ENCODE measurements at regions not wholly inside any gene's neighbourhood (a gene's known extent, or its start where the extent isn't known, plus 50 kb on each side); places are given as distances from the start of the nearest gene placed in this dataset.

DNA sequence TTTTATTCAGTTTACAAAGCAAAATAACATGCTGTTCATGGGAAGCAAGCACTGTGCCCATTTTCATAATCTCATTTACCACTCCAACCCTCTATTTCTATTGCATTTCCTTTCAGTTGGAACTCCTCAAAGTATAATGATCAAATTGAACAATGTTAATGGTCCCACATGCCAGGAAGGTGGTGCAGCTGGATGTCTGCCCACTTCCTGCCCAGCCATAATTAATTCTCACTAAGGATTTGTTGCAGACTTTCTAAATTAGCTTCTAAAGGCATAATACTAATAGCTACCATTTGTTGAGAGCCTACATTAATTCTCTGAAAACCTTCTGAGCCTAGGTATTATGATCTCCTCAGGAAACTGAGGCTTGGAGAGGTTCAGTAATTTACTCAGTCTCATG lies 316.1 kb upstream of the TPM1 start:
- DNase-seq (ENCODE audit: extremely low read depth, low read depth, low spot score), result no peak

DNA sequence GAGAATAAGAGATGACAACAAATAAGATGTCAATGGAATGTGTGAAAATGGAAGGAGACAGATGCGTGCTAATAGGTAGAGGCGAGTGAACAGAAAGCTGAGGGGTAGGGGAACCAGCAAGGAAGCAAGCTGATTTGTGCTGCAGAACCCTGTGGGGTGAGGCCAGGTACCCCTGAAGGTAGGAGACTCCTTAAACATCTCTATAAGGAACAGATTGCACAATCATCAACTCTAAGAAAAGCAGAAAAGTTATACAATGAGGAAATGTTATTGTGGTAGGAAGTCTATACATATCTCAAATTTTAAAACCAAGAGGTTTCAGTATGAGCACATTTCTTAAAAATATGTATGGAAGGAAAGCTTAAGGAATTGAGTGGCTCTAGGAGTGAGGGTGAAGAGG lies 315.0 kb upstream of the TPM1 start:
- no peak for DNase-seq (ENCODE audit: extremely low read depth, low read depth, low spot score)

DNA sequence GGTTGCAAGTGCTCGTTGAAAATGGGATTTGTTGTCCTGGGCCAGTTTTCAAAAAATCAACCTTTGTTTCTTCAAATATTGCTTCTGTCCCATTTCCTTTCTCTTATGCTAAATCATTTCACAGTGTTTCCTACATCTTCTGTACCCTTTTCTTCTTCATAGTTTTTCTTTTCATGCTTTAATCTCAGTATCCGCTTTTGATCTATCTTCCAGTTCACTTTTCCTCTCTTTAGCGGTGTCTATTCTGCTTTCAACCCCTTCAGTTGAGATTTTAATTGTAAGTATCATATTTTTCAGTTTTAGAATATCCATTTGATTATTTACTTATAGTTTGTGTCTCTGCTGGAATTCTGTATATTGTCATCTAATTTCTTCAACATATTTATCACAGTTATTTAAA lies 311.7 kb upstream of the TPM1 start:
- DNase-seq (ENCODE audit: extremely low read depth, low read depth, low spot score), result no peak

DNA sequence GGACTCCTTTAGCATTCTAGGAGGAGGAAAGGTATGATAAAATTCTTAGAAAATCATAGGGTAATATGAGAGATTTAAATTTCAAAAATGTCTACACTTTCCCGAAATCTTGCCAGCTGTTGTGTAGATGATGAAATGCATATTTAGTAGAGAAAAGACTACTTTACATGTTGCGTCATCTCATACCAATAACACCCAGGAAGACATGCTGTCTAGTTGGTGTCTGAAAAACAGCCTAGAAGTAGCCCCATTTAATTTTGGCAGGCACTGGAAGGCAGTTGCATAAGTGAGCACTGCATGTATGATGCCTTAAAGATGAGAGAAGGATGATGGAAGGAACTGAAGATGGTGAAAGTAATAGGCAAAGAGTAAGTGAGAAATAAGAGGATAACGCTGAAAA lies 310.5 kb upstream of the TPM1 start:
- no peak for DNase-seq (ENCODE audit: extremely low read depth, low read depth, low spot score)

DNA sequence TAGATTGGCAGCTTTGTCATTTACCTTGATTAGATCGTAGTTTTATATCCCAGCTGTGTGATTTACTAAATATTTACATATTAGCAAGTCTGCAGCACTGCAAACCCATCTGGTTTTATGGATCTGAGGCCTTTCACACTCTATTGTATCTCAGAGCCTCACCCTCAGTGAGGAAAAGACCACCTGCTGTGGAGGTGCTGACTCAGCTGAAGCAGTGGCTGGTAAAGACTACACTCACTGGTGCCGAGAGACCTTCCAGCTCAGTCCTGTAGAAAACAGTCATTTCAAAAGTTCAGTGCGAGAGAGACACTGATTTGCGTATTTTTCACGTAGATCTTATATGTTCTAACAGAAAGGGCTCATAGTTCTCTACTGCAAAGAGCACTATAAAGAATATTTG lies 307.8 kb upstream of the TPM1 start:
- DNase-seq (ENCODE audit: extremely low read depth, low read depth, low spot score), result no peak

DNA sequence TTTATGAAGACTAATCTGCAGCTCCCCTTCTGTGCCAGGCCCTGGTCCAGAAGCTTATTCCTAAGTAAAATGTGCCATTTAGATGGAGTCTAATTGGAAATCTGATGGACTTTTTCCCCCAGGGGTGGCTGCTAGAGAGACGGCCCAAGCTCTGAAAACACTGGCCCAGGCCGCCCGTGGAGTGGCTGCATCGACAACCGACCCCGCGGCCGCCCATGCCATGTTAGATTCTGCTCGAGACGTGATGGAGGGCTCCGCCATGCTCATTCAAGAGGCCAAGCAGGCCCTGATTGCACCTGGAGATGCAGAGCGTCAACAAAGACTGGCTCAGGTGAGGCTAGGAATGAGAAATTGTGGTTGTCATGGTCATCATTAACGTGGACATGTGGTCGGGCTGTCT lies 305.8 kb upstream of the TPM1 start:
- DNase-seq (ENCODE audit: extremely low read depth, low read depth, low spot score), result no peak

DNA sequence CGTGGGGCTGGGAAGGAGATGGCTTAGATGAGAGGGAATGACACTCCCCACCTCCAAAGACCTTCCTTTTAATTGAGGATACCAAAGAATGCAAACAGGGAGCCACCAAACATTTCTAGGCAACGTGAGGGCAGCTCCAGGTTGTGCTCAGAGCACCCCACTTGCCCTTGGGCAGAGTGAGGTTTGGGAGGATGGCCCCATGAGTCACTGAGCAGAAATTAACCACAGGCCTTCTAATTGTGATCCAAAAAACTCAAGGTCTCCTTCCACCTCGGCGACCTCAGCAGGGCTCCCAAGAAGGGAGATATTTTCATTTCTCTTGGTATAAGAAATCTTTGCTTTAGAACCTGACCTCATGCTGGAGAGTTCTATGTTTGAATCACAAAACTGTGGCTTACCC lies 305.0 kb upstream of the TPM1 start:
- DNase-seq (ENCODE audit: extremely low read depth, low read depth, low spot score), result no peak

DNA sequence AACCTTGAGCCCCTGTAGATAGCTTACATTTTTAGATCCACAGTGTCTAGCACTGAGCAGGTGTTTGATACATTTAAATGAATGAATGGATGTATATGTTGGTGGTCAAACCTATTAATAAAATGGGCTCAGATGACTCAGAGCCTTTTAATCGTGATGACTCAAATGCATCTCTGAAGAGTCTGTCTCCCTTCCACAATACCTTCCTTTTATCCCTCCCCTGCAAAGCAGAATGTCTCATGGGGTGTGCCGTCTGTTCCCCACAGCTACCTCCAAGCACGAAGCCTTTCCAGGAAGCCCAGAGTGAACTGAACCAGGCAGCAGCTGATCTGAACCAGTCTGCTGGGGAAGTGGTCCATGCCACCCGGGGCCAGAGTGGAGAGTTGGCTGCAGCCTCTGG lies 303.5 kb upstream of the TPM1 start:
- no peak for DNase-seq (ENCODE audit: extremely low read depth, low read depth, low spot score)

DNA sequence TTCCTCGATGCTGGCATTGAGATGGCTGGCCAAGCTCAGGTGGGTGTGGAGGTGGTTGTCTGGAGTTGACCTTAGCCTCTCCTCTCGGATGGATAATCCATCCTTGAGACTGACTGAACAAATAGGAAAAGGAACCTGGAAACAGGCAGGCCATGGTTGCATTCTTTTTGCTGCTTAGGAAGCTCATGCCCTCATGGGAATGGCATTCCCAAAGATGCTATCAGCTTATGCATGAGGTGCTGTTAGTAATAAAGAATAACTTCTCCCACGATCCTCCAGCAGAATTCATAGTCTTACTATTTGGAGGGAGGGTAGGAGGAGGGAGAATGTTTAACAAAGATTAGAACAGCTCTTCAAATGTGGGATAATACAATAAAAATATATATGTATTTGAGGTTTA lies 303.0 kb upstream of the TPM1 start:
- no peak for DNase-seq (ENCODE audit: extremely low read depth, low read depth, low spot score)

DNA sequence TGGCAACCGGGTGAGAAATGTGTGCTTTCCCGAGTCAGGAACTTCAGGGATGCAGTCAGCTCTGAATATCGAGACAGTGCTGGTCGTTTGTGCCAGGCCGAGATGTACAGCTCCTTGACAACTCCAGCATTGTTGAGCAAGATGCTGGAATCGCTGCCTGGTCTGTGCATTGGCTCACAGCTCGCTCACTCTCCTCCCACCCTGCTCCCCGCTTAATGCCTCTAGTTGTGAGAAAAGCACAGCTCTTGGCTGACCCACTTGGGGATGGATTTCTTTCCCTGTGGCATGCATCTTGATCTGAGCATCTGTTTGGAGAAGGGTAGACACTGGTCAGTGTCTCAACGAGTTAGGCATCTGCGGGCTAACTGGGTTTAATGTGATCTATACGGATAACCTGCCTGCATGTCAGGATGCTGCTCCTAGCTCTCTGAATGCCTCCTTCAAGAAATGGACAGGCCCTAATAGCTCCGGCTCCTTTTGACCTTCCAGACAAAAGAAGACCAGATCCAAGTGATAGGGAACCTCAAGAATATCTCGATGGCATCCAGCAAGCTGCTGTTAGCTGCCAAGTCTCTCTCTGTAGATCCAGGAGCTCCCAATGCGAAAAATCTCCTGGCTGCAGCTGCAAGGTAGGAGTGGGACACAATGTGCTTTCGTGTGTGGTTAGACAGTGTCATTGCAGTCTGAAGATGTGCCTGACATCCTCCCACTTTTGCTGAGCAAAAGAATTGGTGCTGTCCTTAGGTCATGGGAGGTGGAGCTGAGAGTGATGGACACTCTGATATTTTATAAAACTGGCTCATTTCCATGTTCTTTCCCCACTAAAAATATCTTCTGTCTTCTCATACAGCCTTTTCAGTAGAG lies 302.2 kb upstream of the TPM1 start:
- DNase-seq (ENCODE audit: extremely low read depth, low read depth, low spot score), result no peak

DNA sequence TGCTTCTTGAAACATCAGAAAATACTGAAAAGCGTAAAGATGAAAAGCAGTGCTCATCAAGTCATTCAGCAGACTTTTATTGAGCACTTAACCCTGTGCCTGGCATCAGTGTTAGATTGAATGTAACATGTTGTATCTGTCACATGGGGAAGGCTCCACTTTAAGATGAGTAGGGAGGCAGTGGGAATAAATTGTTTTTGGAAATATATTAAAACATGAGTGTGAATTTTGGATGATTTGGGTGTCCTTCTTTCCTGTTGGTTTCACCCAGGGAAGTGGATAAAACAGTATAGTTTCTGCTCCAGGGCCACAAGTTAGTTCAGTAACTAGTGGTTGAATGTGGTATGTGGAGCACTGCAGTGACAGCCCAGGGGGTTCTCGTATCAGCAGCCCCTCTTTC lies 301.4 kb upstream of the TPM1 start:
- DNase-seq (ENCODE audit: extremely low read depth, low read depth, low spot score), result no peak

DNA sequence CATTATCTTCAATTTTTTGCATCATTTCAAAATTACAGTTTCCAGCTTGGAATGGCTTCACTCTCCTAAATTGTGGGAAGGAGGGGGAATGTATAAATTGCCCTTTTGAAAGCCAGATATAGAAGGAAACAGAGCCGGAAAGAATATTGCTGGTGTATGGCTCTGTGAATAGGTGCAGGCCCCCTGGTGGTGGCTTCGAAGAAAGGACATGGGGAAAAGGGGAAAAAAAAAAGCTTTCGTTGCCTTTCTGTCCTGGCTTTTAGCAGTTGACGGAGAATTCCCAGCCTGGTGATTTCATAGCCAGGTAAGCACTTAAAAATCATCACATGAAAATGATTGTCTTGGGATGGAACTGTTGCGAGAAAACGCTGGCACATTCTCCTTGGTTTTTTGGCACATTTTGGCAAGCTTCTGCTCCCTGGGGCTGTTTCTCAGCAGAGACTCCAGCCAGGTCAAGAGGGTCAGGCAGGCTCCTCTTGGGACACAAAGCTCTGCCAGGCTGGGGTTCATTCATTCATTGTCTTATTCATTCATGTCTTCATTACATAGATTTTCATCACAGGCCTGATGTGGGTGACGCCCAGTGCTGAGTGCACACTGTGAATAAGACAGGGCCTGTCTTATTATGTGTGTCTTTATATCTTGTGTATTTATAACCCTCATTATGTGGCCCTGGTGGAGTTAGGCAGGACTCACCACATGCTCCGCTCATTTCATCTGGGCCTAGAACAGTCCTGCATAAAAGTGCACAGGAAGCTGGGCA lies 300.0 kb upstream of the TPM1 start:
- no peak for DNase-seq (ENCODE audit: extremely low read depth, low read depth, low spot score)

DNA sequence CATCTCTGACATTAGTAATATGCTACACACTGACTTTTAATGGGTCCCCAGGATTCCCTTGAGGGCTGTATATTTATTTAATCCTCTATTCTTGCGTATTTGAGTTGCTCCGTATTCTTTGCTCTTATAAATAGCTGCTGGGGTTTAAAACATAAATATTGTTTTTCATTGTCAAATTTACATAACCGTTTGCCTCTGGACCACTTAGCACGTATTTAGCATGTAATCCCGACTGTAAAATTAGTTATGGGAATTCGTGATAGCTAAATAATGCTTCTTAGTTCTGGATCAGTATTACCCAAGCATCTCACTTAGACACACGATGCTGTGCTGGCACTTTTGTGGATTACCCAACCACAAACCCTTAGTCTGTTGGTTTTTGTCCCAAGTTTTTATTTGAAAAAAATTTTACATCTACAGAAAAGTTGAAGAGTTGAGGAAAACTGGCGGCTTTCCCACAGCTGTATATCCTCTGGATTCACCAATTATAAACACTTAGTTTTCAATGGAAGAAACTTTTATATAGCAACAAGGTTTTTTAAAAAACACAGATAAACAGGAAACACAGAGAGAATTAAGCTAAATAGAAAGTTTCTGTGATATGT lies 296.8 kb upstream of the TPM1 start:
- no peak for DNase-seq (ENCODE audit: extremely low read depth, low read depth, low spot score)

DNA sequence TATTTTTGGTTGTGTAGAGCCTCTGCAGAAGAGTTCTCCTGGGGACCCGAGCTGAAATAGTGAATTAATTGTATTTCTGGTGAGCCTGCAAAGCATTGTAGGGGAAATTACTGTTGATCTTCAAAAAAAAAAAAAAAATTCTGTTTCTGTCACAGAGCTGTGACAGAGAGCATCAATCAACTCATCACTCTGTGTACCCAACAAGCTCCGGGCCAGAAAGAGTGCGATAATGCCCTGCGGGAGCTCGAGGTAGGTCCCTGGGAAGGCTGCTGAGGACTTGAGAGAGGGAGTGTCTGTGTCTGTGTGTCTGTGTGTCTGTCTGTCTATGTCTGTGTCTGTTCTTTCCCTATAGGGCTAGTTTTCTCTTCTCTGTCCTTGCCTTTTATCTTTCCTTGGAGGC lies 294.4 kb upstream of the TPM1 start:
- DNase-seq (ENCODE audit: extremely low read depth, low read depth, low spot score), result no peak

DNA sequence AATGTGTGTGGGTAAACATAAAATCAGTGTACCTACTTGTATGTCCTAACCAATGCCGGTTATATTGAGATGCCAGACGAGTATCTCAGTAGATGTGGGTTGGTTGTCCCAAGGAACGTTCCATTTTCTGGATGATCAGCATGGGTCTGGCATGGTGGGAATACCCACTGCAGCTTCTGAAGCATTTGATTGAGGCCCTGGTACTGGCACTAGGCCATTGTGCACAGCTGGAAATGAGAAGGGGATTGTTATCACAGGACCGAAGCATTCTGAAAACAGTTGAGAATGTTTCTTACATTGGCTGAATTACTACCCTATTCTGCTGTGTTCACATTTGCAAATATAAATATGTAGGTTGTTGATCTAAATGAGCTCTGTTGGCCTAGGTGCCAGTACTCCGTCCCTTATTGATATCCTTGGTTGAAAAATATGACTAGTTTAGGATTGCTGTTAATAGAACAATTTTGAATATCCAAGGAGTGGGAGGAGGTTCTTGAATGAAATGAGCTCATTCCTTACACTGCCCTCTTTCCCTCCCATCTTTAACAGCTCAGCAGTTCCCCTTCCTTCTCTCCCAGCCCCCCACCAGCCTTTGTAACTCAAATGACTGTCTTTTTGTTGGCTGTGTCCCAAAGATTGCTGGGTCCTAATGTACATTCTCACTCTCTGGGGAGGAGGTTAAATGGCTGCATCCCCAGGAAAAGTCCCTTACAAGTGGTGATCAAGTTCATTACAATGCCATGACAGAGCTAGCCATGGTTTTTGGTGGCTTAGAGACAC lies 293.3 kb upstream of the TPM1 start:
- no peak for DNase-seq (ENCODE audit: extremely low read depth, low read depth, low spot score)

DNA sequence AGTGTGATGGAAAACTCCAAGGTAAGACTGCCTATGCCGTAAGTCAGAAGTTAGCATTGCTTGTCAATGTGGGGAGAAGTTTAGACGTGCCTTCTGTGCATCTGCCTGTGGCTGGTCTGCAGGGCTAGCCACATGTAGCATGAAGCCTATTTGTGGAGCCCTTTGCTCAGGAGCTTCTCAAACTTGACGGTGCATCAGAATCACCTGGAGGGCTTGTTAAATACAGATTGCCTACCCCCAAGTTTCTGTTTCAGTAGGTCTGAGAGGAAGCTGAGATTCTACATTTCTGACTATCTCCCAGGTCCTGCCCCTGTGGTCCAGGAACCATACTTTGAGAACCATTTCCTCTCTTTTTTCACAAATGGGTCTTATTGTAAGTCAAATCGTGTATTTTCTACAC lies 292.1 kb upstream of the TPM1 start:
- no peak for DNase-seq (ENCODE audit: extremely low read depth, low read depth, low spot score)

DNA sequence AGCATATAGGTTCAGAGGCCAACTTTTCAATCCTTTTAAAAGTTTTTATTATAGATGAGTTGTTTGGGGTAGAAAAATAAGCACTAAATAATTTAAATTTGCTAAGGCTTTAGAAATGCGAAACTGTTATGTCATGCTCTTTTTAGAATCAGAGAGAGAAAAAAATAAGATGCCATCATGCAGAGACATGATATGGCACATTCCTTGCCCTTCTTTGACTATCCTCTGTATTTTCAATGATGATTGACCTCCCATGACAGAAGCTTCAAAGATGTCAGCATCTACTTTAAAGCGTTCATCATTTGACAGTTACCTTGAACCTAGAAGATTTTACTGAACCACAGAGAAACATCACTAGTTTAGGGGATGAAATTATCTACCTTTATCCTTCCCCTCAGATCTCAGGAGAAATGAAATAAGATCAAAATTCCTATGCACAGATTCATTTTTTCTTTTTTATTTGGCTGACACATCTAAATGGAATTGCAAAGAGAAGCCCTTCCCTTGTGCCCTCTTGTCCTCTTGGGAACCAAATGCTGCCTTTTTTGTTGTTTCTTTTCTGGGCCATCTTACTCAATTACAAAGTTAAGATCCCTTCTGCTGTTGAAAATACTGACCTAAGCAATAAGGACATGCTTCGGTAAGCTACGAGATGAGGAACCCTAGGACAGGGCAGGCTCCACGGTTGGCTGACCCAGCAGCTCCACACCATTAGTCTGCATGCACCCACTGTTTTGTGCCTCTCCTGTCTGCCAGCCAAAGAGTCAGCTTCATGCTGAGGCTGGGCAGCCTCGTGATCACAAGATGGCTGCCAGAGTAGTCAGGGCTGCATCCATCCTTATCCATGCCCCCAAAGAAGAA lies 289.7 kb upstream of the TPM1 start:
- no peak for DNase-seq (ENCODE audit: extremely low read depth, low read depth, low spot score)

DNA sequence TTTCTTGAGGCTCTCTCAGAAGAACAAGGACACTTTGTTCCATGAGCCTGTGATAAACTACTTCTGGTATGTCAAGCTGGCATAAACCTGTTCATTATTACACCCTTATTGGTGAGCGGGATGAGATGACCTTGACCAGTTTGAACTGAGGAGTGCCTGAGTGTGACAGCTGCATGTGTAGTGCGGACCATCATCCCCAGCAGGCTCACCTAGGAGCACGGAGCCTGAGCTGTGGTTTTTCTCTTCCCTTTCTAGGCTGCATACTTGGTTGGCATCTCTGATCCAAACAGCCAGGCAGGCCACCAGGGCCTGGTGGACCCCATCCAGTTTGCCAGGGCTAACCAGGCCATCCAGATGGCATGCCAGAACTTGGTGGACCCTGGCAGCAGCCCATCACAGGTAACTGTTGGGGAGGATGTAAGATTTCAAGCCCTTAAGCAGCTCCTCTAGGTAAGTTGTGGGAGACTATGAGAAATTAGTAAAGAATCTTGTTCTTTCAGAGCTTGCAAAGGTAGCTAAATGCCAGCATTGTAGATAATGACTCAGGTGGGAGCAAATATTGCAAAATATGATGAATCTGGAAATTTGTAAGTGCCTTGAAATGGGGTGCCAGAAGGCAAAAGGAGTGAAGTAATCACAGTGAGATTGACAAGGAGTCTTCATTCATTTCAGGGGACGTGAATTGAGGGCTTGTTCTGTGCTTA lies 288.9 kb upstream of the TPM1 start:
- no peak for DNase-seq (ENCODE audit: extremely low read depth, low read depth, low spot score)

DNA sequence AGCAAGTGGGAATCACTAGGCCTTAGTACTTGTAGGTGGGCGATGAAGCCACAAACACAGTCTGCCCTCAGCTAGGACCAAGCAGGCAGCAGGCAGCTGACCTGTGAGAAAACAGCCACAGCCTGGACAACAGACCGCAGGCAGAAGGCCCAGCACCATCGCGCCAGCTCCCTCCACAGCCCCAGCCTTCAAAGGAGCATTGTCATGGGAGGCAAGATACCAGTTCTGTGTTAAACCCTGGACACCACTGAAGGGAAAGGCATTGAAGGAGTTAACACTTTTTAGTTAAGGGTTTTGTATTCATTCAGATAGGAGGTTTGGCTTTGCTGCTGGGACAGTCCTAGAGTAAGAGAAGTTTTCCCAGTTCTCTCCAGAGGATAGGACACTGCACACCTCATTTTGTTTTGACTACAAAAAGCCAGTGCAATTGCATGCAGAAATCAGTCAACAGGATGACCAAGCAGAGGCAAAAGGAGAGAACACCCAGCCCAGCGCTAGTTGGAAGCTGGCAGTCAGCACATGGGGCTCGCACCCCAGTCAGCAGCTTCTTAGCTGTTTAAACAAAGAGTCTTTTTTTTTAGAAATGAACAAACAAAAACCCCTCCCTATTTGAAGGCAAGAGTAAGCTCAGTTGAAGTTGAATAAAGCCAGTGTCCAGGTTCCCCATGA lies 286.1 kb upstream of the TPM1 start:
- no peak for DNase-seq (ENCODE audit: extremely low read depth, low read depth, low spot score)
